NCI-H2081 treated with DMSO at 0.1 percent for 48 hours (cell line): ENCODE measurements at regions not wholly inside any gene's neighbourhood (a gene's known extent, or its start where the extent isn't known, plus 50 kb on each side); places are given as distances from the start of the nearest gene placed in this dataset.

Source experiments
- DNase-seq: peaks from one replicate; lab custom pipeline; 2025; lab: John Stamatoyannopoulos, UW

DNA sequence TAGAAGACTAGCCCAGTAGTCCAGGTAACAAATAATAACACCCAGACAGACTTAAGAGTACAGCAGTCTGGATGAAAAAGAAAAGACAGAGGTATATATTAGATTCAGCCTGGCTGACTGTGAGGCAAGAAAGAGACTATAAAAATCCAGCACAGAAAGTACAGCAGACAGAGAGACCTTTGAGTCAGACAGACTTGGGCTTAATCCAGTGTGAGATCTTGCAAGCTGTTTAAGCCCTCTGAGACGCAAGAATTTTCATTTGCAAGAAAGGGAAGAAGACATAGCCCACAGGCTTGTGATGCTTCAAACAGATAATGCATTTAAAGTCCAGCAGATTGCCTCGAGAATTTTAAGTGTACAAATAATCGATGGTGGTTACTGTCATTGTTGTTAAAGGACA lies 471.4 kb downstream of the LIG4 start:
- no peak for DNase-seq

DNA sequence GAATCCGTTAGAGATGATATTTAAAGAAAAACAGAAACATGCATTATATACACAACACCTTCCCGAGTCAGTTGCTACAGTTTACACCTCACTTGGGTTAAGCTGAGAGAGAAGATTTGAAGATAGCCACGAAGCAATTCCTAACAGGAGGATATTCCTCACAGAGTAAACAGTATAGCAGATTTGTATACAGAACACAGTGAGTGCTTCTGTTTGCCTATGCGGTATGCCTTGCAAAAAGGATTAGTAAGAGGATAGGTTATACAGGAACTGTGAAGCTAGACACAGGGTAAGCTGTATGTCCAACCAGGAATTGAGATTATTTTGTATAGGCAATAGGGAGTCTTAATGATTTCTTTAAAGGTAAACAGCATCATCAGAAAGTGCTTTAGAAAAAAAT lies 471.8 kb downstream of the LIG4 start:
- no peak for DNase-seq

DNA sequence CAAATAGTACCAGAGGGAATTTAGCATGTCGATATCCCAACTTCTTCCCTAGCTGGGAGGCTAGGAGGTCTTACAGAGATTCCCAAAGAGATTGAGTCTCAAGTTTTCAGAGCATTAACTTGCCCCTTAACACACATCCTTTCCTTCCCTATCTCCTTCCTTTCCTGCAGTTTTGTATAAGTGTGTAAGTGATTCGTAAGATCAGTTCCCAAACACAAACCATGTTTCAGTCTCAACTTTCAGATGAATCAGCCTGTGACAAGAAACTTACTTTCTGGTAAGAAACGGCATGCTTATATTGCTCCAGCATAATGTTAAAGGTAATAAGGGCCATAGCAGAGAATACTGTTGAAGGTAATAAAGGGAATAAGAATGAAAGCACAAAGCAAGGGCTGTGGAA lies 472.2 kb downstream of the LIG4 start:
- no peak for DNase-seq

DNA sequence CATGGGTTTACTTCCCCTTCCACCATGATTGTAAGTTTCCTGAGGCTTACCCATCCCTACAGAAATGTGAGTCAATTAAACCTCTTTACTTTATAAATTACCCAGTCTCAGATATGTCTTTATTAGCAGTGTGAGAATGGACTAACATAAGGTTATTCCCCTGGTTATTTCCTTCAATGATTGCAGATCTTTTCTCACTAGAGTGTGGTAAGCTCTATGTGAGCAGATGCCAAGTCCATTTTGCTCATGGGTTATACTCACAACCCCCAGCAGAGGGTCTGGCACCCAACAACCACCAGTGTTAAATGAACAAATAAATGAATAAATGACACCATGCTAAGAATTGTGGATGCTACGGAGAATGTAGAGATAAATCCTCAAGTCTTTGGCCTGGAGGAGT lies 472.8 kb downstream of the LIG4 start:
- DNase-seq = no peak

DNA sequence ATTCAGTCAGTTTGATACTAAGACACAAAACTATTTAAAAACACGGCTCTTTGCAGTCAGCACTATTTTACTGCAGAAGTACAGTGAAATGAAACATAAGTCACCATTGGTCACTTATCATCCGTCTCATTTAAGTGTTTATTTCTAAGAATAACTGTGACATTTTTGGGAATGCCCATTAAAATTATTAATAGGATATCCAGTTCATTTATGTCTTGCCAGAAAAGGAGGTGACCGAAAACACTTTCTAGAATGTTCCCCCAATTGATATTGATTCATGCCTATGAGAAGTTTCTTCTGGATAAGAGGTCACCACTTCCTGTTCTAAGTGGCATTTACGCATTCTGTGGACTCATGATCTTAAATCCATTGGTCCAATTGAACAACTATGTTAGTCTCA lies 477.3 kb downstream of the LIG4 start:
- DNase-seq = no peak

DNA sequence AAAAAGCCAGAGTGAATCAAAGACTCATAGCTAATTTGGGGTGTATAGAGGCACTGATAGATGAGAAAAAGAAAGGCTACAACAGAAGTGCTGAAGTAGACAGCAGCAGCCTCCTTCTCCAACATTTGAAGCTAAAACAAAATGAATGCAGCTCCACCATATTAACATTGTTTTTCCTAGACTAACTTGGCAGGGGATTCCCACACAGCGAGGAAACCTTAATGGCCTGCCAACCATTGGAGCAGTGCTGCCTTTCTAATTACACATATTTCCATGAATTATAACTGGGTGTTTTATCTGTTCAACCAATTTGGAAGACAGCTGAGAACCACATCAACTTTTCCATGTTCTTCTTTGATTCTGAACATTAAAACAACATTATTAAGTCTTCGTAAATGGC lies 478.6 kb downstream of the LIG4 start:
- DNase-seq = no peak

DNA sequence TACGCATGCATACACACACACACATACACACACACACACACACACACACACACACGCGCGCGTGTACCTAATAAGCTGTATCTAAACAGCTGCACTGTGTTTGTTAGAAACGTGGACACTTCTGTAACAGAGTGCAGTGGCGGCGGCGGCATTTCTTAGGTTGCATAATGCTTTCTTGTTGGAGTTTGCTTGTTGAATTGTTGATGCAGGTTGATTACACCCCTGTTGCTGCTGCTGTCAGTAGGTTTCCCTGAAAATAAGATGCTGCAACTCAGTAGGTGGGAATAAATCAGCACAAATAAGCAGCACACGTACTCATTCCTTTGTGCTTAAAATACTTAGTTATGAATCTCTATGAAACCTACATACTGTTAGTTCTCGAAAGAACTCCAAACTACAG lies 479.2 kb downstream of the LIG4 start:
- no peak for DNase-seq

DNA sequence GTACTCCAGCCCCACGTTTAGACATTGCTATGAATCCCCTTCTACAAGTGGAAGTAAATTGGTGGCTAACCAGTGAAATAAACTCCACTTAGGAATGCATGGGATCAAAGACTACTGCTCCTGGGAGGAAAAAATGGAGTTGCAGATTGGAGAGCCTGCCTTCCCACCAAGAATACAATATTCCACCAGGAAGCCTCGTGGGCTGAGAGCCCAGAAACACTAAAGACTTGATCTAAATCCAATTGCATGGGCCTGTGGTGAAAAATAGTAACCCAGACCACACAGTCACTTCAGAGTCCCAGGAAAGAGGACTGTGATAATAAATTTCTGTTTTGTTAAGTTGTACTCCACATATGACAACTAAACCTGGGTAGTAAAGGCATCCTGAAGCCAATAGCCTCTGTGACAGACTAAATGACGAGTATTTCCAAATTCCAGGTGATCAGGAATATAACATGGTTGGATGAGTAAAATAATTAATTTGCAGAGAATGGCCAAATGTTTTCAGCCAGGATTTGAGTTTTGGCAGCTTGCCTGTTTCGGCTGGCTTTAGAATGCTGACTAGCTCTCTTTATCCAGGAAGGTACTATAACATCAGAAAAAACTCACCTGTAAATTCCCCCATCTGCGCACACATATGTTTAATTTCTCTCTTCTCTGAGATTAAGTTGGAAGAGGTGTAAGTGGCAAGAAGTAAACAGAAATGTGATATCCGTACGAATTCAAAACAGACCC lies 480.3 kb downstream of the LIG4 start:
- DNase-seq = no peak

DNA sequence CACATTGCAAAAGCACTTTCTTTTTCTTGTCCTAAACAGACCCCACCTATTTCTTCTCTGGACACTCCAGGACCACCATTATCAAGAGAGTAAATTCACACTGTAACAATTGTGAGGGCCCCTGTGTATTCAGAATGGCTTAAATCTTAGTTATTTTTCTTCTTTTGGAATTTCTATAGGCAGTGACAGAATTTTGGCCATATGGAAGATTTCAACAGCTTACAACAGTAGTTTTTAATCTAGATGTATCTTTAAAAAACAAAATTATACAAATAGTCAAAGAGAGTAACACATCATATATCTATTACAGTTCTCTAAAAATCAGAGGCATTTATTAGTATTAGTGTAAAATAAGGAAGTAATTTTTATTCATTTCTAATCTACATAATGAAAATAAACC lies 482.1 kb downstream of the LIG4 start:
- DNase-seq = no peak

DNA sequence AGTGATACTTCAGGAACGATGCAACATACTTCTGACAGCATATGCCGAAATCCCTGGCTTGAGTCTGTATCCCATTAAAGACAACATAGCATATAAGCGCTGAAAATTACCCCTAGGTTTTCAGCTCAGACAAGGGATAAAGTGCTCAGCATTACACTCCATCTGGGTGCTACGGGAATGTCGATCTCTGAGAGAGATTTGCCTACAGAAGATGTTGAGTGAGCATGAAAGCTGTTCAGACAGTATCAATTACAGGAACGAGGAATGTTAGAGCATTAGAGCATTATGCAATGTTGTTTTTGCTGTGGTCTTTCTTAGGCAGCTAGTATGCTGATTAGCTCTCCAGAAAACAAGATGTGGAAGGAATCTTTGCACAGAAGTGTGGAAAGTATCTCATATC lies 484.5 kb downstream of the LIG4 start:
- no peak for DNase-seq

DNA sequence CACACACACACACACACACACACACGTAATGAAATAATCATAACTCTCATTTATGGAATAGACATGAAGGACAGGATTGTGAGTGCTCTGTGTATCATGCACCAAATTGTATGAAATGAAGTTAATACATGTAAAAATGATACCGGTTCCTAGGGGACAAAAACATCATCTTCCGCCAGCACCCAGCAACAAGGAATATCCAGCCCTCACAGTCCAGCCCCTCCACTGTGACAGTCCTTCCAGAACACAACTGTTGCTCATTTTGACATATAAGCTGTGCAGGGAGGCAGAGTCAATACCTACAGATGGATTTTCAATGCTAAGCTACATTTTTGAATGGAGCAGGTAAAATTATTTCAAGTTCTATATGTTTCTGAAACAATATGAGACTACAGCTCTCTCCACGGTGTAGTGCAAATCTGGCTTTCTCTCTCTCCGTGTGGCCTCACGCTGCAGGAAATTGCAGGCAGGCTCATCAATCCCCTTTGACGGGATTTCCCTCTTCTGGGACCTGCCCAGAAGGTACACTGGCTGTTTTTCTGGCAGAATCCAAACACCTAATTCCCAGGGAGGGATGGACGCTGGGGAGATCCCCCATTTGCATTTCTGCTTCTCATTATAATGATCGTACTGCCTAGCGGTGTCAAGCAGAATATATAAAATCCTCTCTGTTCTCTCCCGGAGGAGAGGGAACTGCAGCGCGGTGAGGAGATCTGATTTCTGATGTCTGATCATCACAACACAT lies 494.0 kb downstream of the LIG4 start:
- peak; percentile 49 for DNase-seq

DNA sequence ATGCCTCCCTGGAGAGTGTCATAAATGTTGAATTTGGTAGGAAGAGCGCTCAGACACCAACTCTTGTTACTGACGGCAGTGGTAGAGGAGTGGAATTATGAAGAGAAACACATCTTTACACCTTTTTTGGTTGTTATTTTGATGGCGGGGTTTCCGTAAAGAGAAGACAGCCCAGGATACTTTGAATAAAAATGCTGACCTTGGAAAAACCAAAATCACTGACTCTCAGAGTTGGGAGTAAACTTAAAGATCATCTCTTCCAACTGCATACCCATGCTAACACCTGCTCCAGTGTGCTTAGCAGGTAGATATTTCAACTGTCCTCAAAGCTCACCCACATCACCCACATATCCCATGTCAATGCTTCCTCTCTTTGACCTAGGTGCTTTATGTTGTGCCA lies 498.6 kb downstream of the LIG4 start:
- DNase-seq = no peak

DNA sequence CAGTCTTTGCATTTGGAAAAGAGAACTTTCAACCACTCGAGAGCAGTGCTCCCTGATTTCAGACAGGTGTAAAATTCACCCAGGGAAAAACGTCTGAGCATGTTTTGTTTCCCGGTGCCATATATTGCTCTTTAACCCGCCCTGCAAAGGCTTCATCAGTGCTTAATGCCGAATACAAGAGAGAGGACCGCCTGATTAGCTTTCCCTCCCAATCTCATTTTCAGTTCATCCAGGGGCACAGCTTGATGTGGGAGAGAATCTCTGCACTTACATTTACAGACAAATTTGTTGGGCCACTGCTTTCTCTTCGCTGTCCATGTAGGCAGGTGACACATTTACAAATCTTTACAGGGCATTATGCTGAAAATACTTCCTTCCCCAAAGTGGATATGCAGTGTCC lies 499.1 kb downstream of the LIG4 start:
- no peak for DNase-seq

DNA sequence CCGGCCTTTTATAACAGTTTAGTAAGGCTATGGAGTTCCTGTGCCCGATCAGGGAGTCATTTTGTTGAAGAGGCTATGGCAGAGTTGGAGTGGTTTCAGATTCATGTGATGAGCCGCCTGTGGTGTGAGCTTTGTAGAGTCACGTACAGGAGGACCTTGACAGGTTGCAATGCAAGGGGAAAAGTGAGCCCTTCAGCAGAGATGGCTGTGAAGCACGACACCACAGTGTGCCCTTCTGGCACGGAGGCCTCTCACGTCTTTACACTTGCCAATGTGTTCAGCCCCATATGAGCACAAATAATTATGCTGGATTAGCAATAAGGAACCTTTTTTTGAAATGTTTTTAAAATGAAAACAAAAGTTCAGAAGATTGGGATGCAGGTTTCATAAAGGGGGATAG lies 499.8 kb downstream of the LIG4 start:
- no peak for DNase-seq

DNA sequence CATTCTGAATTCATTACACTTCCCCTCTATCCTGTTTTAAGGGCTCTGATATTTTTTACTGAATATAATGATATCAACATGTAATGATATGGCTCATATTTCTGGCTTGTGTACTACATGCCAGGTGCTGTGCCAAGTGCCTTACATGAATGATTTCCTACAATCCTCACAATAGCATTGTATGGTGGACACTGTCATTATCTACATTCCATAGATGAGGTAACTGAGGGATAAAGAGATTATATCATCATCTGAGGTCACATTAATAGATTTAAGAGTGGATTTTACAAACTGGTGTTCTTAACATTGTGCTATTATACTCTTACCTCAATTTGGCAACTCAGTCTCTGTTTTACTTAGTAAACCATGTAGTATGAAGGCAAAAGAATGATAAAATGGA lies 502.0 kb downstream of the LIG4 start:
- no peak for DNase-seq

DNA sequence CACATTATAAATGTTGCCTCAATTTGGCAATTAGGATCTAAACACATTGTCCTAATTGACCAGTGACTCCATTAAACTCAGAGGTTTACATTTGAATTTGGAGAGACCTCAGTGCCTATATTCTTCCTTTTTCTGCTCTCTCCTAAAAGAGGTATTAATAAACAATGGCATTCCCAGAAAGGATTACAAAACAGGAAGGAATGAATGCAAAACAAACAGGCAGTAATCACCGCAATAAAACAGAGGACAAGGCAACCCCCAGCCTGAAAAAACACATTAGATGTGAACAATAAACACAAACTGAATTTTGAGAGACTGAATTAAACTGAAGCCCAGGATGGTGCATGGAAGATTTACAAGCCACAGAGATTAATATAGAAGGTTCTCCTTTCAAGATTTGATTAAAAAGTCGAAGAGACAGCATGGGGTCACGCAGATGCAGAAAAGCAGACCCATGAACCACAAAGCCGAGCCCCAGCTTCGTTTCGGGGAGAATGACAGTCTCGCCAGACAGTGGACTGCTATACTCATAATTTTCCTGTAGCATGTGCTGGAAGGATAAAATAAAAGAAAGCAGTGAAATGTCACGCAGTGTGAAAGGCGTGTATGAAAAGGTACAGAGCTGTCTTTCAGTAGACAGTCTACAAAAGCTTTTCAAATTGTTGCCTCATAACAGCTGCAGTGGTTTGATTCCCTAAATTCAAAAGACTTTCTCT lies 503.0 kb downstream of the LIG4 start:
- DNase-seq = peak; percentile 33

DNA sequence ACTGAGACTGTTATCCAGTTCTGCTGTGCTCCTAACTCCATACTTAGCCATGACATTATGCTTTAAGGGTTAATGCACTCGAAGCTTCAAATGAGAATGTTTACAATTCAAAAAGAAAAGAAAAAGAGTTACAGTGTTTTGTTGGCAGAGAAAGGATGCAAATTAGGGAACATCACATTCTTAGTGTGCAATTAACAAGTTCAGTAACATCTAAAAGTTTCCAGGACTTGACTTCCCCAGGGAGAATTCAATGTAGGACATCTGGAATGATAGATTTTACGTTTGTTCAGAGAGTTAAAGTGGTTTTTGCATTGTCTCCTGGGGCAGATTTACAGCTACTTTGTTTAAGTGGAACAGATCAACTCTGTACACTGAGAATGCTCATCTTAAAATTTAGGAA lies 525.2 kb downstream of the LIG4 start:
- DNase-seq = no peak

DNA sequence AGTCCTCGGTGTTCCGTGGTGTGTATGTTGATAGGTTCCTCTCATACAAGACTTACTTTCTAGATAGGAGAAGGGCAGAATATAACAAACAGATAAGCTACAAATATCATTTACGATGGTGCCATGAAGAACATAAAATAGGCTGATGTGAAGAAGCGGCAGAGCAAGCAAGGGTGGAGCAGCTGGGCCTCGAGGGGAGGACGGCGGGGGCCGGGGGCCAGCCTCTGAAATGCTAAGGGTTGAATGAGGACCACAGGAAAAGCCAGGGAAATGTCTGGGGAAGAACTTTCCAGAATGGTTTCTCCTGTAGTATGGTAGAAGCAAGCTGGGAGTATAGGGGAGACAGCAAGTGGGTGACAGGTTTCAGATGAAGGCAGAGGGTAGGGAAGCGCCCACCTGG lies 529.5 kb downstream of the LIG4 start:
- no peak for DNase-seq

DNA sequence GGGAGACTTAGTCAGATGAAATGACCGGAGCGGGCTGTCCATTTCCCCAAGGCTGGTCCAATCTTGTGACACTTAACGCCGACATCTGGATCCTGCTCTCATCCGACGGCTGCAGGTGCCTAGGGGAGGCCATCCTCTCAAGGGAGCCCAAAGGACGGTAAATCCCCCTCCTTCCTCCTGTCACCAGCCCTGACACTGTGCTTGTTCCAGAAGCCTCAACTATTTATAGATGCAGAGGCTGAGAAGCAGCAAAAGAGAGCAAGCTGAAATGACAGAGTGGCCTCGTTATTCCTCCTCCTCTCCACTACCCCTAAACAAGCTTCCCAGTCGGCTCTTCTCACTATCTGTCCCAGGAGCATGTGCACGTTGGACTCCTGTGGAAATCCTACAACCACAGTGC lies 533.7 kb downstream of the LIG4 start:
- no peak for DNase-seq

DNA sequence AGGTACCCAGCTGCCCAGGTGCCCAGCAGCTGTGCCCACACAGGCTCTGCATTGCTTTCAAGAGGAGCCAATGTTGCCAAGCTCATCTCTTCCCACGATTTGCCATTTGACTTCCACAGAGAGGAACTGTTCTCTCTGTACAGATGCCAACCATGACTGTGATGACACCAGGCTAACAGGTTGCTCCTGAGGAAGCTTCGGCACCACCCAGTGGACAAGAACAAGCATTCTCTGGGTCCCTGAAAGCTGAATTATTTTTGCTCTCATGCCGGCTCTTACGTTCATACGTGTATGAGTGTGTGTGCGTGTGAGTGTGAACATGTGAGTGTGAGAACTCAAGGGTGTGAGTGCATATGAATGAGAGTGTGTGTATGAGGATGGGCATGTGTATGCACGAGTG lies 535.2 kb downstream of the LIG4 start:
- no peak for DNase-seq

DNA sequence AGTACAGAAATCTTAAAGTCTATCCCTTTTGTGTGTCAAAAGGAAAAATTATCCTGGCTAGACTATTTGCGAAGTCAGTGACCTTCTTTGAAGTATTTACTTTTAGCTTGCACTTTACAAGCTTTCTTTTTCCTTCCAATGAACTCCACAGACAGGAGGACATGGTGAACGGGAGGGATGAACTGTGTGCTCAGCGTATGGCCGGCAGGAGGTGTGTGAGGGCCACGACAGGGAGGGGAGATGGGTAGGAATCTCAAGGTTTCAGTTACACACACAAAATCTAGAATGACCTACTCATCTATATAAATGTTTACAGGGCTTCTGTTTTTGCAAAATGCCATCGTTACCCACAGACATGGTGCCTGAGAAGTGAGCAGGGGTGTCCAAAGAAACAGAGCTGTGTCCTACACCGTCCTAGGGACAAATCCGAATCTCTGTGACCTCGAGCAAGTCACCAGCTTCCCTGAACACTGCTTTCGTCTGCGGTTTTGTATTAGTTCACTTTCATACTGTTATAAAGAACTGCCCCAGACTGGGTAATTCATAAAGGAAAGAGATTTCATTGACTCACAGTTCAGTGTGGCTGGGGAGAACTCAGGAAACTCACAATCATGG lies 537.2 kb downstream of the LIG4 start:
- no peak for DNase-seq

DNA sequence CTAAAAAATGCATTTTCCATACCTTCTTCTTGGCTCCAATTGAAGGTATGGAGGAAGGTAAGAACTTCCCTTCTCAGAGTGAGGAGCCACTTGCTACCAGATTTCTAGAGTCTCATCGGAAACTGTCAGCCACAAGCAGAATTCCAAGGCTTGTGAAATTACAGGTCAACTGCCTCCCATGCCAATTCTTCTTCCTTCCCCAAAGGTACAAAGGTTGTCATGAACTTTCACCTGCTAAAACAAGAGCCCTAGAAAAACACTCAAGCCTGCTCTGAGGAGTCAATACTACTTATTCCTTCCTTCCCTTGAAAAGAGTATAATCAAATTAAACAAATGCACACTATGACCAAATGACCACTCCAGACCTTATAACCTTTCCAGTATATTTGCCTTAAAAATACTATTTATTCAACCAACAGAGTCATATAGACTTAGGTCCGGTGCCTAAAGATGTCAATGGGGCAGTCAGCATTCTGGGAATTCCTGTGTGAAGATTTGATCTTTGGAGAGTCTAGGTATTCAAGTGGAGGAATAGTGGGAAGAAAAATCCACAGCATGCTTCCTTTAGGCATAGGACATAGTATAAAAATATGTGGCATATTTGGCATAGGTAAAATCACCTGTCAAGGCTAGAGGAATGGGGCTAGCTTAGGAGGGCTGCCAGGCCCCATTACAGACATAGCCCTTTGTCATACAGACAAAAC lies 539.3 kb downstream of the LIG4 start:
- no peak for DNase-seq
